HepG2 (cell line): ENCODE measurements at regions not wholly inside any gene's neighbourhood (a gene's known extent, or its start where the extent isn't known, plus 50 kb on each side); places are given as distances from the start of the nearest gene placed in this dataset.

Source experiments
- ATF3 ChIP-seq: sonication (generic); formaldehyde crosslinking; IDR thresholded peaks from 2 replicates; pipeline ENCODE4 v1.4.0; 2020; ENCODE audit warnings: missing genetic modification reagents
- ELF1 ChIP-seq: sonication (generic); formaldehyde crosslinking; IDR thresholded peaks from 2 replicates; pipeline ENCODE4 v1.4.0; 2020; ENCODE audit warnings: missing genetic modification reagents
- MXD4 ChIP-seq: IDR thresholded peaks from 2 replicates; pipeline ENCODE4 v1.6.1; 2016; ENCODE audit warnings: mild to moderate bottlenecking, missing biosample characterization, missing genetic modification reagents
- NFYB ChIP-seq: sonication (generic); formaldehyde crosslinking; IDR thresholded peaks from 2 replicates; pipeline ENCODE4 v1.4.0; 2020; ENCODE audit warnings: missing genetic modification reagents
- TF ChIP-seq, protein P1 (sequence below): sonication (generic); formaldehyde crosslinking; IDR thresholded peaks from 2 replicates; pipeline ENCODE4 v1.5.0; 2020; ENCODE audit warnings: mild to moderate bottlenecking, missing genetic modification reagents, moderate library complexity
- TF ChIP-seq, protein P2 (sequence below): sonication (generic); formaldehyde crosslinking; IDR thresholded peaks from 2 replicates; pipeline ENCODE4 v1.4.0; 2020; ENCODE audit warnings: low read depth, missing genetic modification reagents

GRCh38 chr20:37627767-37628130, 66.1 kb upstream of the CTNNBL1 start:
- TF ChIP-seq, protein P1, sequence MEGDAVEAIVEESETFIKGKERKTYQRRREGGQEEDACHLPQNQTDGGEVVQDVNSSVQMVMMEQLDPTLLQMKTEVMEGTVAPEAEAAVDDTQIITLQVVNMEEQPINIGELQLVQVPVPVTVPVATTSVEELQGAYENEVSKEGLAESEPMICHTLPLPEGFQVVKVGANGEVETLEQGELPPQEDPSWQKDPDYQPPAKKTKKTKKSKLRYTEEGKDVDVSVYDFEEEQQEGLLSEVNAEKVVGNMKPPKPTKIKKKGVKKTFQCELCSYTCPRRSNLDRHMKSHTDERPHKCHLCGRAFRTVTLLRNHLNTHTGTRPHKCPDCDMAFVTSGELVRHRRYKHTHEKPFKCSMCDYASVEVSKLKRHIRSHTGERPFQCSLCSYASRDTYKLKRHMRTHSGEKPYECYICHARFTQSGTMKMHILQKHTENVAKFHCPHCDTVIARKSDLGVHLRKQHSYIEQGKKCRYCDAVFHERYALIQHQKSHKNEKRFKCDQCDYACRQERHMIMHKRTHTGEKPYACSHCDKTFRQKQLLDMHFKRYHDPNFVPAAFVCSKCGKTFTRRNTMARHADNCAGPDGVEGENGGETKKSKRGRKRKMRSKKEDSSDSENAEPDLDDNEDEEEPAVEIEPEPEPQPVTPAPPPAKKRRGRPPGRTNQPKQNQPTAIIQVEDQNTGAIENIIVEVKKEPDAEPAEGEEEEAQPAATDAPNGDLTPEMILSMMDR (CRISPR knock-in tag), result no peak
- TF ChIP-seq NFYB, result no peak
- TF ChIP-seq MXD4 (CRISPR knock-in tag), result no peak
- no peak for TF ChIP-seq ATF3 (CRISPR knock-in tag)
- no peak for TF ChIP-seq ELF1 (CRISPR knock-in tag)
- TF ChIP-seq, protein P2, sequence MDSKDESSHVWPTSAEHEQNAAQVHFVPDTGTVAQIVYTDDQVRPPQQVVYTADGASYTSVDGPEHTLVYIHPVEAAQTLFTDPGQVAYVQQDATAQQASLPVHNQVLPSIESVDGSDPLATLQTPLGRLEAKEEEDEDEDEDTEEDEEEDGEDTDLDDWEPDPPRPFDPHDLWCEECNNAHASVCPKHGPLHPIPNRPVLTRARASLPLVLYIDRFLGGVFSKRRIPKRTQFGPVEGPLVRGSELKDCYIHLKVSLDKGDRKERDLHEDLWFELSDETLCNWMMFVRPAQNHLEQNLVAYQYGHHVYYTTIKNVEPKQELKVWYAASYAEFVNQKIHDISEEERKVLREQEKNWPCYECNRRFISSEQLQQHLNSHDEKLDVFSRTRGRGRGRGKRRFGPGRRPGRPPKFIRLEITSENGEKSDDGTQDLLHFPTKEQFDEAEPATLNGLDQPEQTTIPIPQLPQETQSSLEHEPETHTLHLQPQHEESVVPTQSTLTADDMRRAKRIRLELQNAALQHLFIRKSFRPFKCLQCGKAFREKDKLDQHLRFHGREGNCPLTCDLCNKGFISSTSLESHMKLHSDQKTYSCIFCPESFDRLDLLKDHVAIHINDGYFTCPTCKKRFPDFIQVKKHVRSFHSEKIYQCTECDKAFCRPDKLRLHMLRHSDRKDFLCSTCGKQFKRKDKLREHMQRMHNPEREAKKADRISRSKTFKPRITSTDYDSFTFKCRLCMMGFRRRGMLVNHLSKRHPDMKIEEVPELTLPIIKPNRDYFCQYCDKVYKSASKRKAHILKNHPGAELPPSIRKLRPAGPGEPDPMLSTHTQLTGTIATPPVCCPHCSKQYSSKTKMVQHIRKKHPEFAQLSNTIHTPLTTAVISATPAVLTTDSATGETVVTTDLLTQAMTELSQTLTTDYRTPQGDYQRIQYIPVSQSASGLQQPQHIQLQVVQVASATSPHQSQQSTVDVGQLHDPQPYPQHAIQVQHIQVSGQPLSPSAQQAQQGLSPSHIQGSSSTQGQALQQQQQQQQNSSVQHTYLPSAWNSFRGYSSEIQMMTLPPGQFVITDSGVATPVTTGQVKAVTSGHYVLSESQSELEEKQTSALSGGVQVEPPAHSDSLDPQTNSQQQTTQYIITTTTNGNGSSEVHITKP, result no peak
